ENCODE measurements at regions not wholly inside any gene's neighbourhood (a gene's known extent, or its start where the extent isn't known, plus 50 kb on each side); places are given as distances from the start of the nearest gene placed in this dataset.

DNA sequence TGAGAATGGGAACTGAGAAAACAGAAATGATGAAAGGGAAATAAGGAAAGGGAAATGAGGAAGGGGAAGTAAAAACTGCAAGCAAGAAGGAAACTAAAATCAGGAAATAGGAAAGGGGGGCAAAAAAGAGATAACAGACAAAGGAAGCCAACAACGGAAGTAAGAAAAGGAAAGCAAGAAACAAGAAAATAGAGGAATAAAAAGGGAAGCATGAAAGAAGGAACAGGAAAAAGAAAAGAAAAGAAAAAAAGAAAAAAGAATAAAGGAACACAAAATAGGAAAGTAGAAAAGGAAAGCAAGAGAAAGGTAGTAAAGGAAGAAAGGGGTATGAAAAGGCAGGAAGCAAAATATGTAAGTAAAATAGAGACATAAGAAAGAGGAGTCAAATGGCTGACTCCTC, 241.2 kb upstream of the NCKAP5 start:
- POLR2A ChIA-PET (ENCODE audit: low non-redundant PET) = no interaction called here
- CTCF ChIA-PET = no interaction called here
- no TSS peak for BruUV-seq (replicated peaks)

DNA sequence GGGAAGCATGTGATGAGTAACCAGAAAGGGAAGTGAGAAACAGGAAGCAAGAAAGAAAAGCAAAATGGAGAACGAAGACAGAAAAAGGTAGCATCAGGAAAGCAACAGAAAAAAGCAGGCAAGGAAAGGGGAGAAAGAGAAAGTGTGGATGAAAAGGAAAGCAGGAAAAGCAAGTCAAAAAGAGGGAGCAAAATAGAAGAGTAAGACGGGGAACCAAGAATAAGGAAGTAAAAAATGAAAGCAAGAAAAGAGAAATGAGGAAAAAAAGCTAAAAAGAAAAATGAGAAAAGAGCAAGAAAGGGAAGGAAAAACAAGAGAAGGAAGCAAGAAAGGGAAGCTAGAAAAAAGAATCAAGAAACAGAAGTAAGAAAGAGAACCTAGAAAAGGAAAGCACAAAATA, 242.3 kb upstream of the NCKAP5 start:
- TF ChIP-seq EZH2 (IDR thresholded peaks at IDR 0.05; ENCODE audit: borderline replicate concordance, low read depth, low read length, poor library complexity, severe bottlenecking) = no peak
- TF ChIP-seq, protein P1, sequence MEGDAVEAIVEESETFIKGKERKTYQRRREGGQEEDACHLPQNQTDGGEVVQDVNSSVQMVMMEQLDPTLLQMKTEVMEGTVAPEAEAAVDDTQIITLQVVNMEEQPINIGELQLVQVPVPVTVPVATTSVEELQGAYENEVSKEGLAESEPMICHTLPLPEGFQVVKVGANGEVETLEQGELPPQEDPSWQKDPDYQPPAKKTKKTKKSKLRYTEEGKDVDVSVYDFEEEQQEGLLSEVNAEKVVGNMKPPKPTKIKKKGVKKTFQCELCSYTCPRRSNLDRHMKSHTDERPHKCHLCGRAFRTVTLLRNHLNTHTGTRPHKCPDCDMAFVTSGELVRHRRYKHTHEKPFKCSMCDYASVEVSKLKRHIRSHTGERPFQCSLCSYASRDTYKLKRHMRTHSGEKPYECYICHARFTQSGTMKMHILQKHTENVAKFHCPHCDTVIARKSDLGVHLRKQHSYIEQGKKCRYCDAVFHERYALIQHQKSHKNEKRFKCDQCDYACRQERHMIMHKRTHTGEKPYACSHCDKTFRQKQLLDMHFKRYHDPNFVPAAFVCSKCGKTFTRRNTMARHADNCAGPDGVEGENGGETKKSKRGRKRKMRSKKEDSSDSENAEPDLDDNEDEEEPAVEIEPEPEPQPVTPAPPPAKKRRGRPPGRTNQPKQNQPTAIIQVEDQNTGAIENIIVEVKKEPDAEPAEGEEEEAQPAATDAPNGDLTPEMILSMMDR (conservative IDR thresholded peaks at IDR 0.05; ENCODE audit: low read depth, low read length) = no peak
- no peaks in the 10 kb centered on the region for H3K27me3 ChIP-seq (replicated peaks; ENCODE audit: insufficient read depth, low read depth, low read length, poor library complexity)
- no TSS peak for BruUV-seq (replicated peaks)
- intact Hi-C loops (cut with micrococcal nuclease; ENCODE audit: unreplicated experiment) = no loop called here
- no peaks in the 10 kb centered on the region for H3K36me3 ChIP-seq (ENCODE audit: insufficient read depth, low read length, poor library complexity, severe bottlenecking)
- no peak for DNase-seq (ENCODE audit: low spot score)
- CTCF ChIA-PET = no interaction called here
- POLR2A ChIA-PET (ENCODE audit: low non-redundant PET) = no interaction called here
- no peaks in the 10 kb centered on the region for H3K4me1 ChIP-seq (ENCODE audit: insufficient read depth, low read length, poor library complexity, severe bottlenecking)
- H3K9me3 ChIP-seq (ENCODE audit: low read depth, low read length, poor library complexity, severe bottlenecking) = no peaks in the 10 kb centered on the region
- H3K4me3 ChIP-seq (ENCODE audit: low read depth, low read length, poor library complexity, severe bottlenecking) = no peak overlapping the region
- H3K27ac ChIP-seq (ENCODE audit: low read depth, low read length, poor library complexity, severe bottlenecking) = no peak overlapping the region

More for the DNA sequence above, 241.2 kb upstream of the NCKAP5 start:
- DNase-seq (ENCODE audit: low spot score) = no peak
- Histone ChIP-seq H3K27ac (ENCODE audit: low read depth, low read length, poor library complexity, severe bottlenecking) (no peak overlapping the region), H3K36me3 (ENCODE audit: insufficient read depth, low read length, poor library complexity, severe bottlenecking) (no peaks in the 10 kb centered on the region), H3K4me3 (ENCODE audit: low read depth, low read length, poor library complexity, severe bottlenecking) (no peak overlapping the region), H3K9me3 (ENCODE audit: low read depth, low read length, poor library complexity, severe bottlenecking) (no peaks in the 10 kb centered on the region), H3K27me3 (replicated peaks; ENCODE audit: insufficient read depth, low read depth, low read length, poor library complexity) (no peaks in the 10 kb centered on the region), H3K4me1 (ENCODE audit: insufficient read depth, low read length, poor library complexity, severe bottlenecking) (no peaks in the 10 kb centered on the region)
- TF ChIP-seq, protein P1 (conservative IDR thresholded peaks at IDR 0.05; ENCODE audit: low read depth, low read length) = no peak
- TF ChIP-seq EZH2 (IDR thresholded peaks at IDR 0.05; ENCODE audit: borderline replicate concordance, low read depth, low read length, poor library complexity, severe bottlenecking) = no peak
- intact Hi-C loops (cut with micrococcal nuclease; ENCODE audit: unreplicated experiment) = no loop called here

DNA sequence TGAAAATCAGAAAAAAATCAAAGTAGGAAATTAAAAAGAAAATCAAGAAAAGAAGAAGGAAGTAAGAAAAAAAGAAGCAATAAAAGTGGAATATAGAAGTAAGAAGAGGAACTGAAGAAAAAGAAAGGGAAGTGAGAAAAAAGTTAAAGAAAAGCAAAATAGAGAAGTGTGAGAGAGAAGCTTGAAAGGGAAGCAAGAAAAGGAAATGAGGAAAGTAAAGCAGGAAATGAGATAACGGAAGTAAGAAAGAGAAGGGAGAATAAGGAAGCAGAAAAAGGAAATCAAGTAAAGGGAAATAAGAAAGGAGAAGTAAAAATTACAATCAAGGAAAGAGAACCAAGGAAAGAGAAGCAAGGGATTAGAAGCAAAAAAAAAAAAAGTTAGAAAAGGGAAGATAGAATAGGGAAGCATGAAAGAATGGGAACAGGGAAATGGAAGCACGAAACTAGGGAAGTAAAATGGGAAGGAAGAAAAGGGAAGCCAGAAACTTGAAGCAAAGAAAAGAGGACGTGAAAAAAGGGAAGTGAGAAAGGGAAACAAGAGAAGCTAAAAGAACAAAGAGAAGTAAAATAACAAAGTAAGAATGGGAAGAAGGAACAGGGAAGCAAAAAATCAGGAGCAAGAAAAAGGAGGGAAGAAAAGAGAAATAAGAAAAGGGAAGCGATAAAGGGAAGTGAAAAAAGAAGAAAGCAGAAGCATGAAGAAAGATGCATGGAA, 243.3 kb upstream of the NCKAP5 start:
- TF ChIP-seq, protein P1 (conservative IDR thresholded peaks at IDR 0.05; ENCODE audit: low read depth, low read length) = no peak
- TF ChIP-seq EZH2 (IDR thresholded peaks at IDR 0.05; ENCODE audit: borderline replicate concordance, low read depth, low read length, poor library complexity, severe bottlenecking) = no peak
- Histone ChIP-seq H3K36me3 (ENCODE audit: insufficient read depth, low read length, poor library complexity, severe bottlenecking) (no peaks in the 10 kb centered on the region), H3K4me1 (ENCODE audit: insufficient read depth, low read length, poor library complexity, severe bottlenecking) (no peaks in the 10 kb centered on the region), H3K4me3 (ENCODE audit: low read depth, low read length, poor library complexity, severe bottlenecking) (no peak overlapping the region), H3K27me3 (replicated peaks; ENCODE audit: insufficient read depth, low read depth, low read length, poor library complexity) (no peaks in the 10 kb centered on the region), H3K9me3 (ENCODE audit: low read depth, low read length, poor library complexity, severe bottlenecking) (no peaks in the 10 kb centered on the region), H3K27ac (ENCODE audit: low read depth, low read length, poor library complexity, severe bottlenecking) (no peak overlapping the region)
- DNase-seq (ENCODE audit: low spot score) = no peak
- intact Hi-C loops (cut with micrococcal nuclease; ENCODE audit: unreplicated experiment) = no loop called here
- ChIA-PET POLR2A (ENCODE audit: low non-redundant PET) (no interaction called here), CTCF (no interaction called here)
- no TSS peak for BruUV-seq (replicated peaks)

Data from A673 (cell line).